HepG2 (cell line): ENCODE measurements at regions not wholly inside any gene's neighbourhood (a gene's known extent, or its start where the extent isn't known, plus 50 kb on each side); places are given as distances from the start of the nearest gene placed in this dataset.

ENCODE experiments used
- ATAC-seq: fragments of 200-7000 bp; cut with Tn5 transposase; 3 replicates; pipeline ENCODE4 v1.9.1; 2020; ENCODE audit warnings: mild to moderate bottlenecking, moderate library complexity
- BruUV-seq: library from RNA; stranded (reverse); fragments of 400-500 nt; replicated peaks from 2 replicates; lab custom pipeline; 2021; lab: Mats Ljungman, UMichigan
- CTCF ChIA-PET: fragments of 300-600 bp; formaldehyde crosslinking; extraction: SDS; loops from one replicate; lab custom pipeline; 2021; ENCODE audit warnings: low total read pairs, inconsistent platforms, low intra/inter-chr PET ratio; lab: Yijun Ruan, JAX
- POLR2A ChIA-PET: fragments of 350-600 bp; sonication (Branson Sonifier 250); formaldehyde crosslinking; loops from one replicate; lab custom pipeline; 2020; ENCODE audit warnings: antibody characterized with exemption, inconsistent platforms; lab: Yijun Ruan, JAX
- DNase-seq: peaks from one replicate; pipeline ENCODE4 v3.0.0-alpha.2; 2015; ENCODE audit warnings: low spot score
- FAIRE-seq: peaks from 3 replicates; lab custom pipeline; 2011; peaks lifted over from hg19 to GRCh38; lab: Jason Lieb, UNC
- H2AFZ ChIP-seq: one replicate; pipeline ENCODE4 v1.6.1; 2011; ENCODE audit warnings: low read length, inconsistent platforms
- H3K27ac ChIP-seq: fragments of 300-600 bp; 3 replicates; pipeline ENCODE4 v1.8.0; 2011; ENCODE audit warnings: mixed run types, mild to moderate bottlenecking, mixed read lengths, low read length, inconsistent platforms; ENCODE audit not compliant: insufficient read depth; ENCODE audit errors: extremely low read length
- H3K27me3 ChIP-seq, 2 experiments: fragments of 200-600 bp in 1 of 2; 2 replicates in 1 of 2; 3 replicates in 1 of 2; pipeline versions ENCODE4 v1.6.0 to v1.8.0; 2011; ENCODE audit warnings: low read length in 2 of 2, mild to moderate bottlenecking in 2 of 2, moderate library complexity in 2 of 2, inconsistent platforms in 1 of 2; ENCODE audit not compliant: insufficient read depth in 2 of 2, control insufficient read depth in 1 of 2
- H3K36me3 ChIP-seq, 2 experiments: fragments of 200-600 bp in 1 of 2; replicated peaks in 1 of 2; 2 replicates in 1 of 2; 3 replicates in 1 of 2; pipeline versions ENCODE4 v1.5.1 to v1.8.0; 2011; ENCODE audit warnings: low read length in 2 of 2, inconsistent platforms in 1 of 2; ENCODE audit not compliant: insufficient read depth in 2 of 2, control insufficient read depth in 1 of 2
- H3K4me1 ChIP-seq: 2 replicates; pipeline ENCODE4 v1.5.1; 2012; ENCODE audit warnings: low read length, inconsistent platforms; ENCODE audit not compliant: insufficient read depth
- H3K4me2 ChIP-seq: 2 replicates; pipeline ENCODE4 v1.6.0; 2011; ENCODE audit warnings: low read depth, low read length, inconsistent platforms
- H3K4me3 ChIP-seq, 3 experiments: fragments of 200-600 bp in 1 of 3; sonication (generic), shearing (Covaris generic) in 1 of 3; replicated peaks in 1 of 3; 2 replicates each; pipeline ENCODE4 v1.5.1; 2011 to 2016; ENCODE audit warnings: low read length in 3 of 3, inconsistent platforms in 2 of 3, low read depth in 2 of 3, mild to moderate bottlenecking in 2 of 3, control low read depth in 1 of 3, mixed read lengths in 1 of 3; ENCODE audit not compliant: insufficient read depth in 1 of 3
- H3K79me2 ChIP-seq: one replicate; pipeline ENCODE4 v1.6.1; 2011; ENCODE audit warnings: low read length, inconsistent platforms; ENCODE audit not compliant: insufficient read depth
- H3K9ac ChIP-seq: 2 replicates; pipeline ENCODE4 v1.6.0; 2011; ENCODE audit warnings: mild to moderate bottlenecking, low read depth, low read length, inconsistent platforms; ENCODE audit not compliant: insufficient read depth
- H3K9me3 ChIP-seq: 2 replicates; pipeline ENCODE4 v1.5.1; 2012; ENCODE audit warnings: mild to moderate bottlenecking, low read length
- H4K20me1 ChIP-seq: 2 replicates; pipeline ENCODE4 v1.6.0; 2011; ENCODE audit warnings: inconsistent platforms, mild to moderate bottlenecking, low read length, moderate library complexity; ENCODE audit not compliant: insufficient read depth
- PRDM15 ChIP-seq: sonication (generic); formaldehyde crosslinking; IDR thresholded peaks from 2 replicates; pipeline ENCODE4 v1.4.0; 2020; ENCODE audit warnings: missing genetic modification reagents
- PRMT3 ChIP-seq: sonication (generic); formaldehyde crosslinking; IDR thresholded peaks from 2 replicates; pipeline ENCODE4 v1.8.1; 2022; ENCODE audit warnings: low read depth, mild to moderate bottlenecking, moderate library complexity, missing genetic modification reagents, borderline replicate concordance
- WGBS: methylation state at CpG from one replicate; pipeline ENCODE4 v1.1.6; 2017; ENCODE audit warnings: low lambda C conversion rate; 5-methylcytosine and 5-hydroxymethylcytosine counted together
- in situ Hi-C: cut with HindIII; loops from 2 replicates; pipeline ENCODE4 v1.10.0; 2017; ENCODE audit warnings: low pct_unique_long_range_greater_than_20kb; ENCODE audit not compliant: extremely low pct_ligation_motif_present
- intact Hi-C: fragments of 100-400 bp; cut with micrococcal nuclease; formaldehyde crosslinking; loops from one replicate; pipeline ENCODE4 v1.10.0; 2022; ENCODE audit not compliant: unreplicated experiment
- TF ChIP-seq, protein P1 (sequence below): sonication (generic); formaldehyde crosslinking; IDR thresholded peaks from 2 replicates; pipeline ENCODE4 v1.4.0; 2020; ENCODE audit warnings: low read depth, missing genetic modification reagents
- TF ChIP-seq, protein P2 (sequence below): sonication (generic); formaldehyde crosslinking; IDR thresholded peaks from 2 replicates; pipeline ENCODE4 v1.5.0; 2020; ENCODE audit warnings: mild to moderate bottlenecking, missing genetic modification reagents

DNA sequence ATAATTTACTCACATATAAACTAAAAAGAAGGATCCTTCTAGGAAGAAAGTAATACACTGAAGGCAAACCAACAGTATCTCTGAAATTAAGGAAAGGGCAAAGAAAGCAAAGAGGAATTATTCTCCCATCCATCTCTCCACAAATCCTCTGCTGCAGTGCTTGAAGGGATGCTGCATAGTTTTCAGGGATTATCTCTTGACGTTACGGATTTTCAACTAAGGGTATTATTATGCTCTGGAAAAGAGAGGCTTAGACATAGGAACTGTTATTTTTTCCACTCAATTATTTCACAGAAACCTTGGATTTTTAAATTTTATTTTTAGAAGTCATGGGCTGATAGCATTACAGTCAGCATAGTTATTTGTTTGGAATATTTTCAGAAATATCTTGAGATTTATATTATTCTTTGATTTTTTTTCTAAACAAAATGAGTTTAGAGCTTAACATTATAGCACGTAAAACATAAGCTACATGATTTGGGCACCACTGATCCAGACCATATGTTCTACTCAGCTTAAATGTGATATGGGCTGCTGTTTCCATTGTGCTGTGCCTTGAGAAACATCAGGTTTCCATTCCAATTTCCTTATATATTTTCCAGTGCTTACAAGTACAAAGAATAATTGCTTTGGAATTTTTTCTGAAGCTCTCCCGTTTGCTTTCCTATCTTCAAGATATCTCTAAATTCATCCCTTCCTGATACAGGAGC, 57.9 kb upstream of the DCN start (continued):
- TF ChIP-seq PRMT3 (no peak), PRDM15 (CRISPR knock-in tag) (no peak)
- TF ChIP-seq, protein P1, sequence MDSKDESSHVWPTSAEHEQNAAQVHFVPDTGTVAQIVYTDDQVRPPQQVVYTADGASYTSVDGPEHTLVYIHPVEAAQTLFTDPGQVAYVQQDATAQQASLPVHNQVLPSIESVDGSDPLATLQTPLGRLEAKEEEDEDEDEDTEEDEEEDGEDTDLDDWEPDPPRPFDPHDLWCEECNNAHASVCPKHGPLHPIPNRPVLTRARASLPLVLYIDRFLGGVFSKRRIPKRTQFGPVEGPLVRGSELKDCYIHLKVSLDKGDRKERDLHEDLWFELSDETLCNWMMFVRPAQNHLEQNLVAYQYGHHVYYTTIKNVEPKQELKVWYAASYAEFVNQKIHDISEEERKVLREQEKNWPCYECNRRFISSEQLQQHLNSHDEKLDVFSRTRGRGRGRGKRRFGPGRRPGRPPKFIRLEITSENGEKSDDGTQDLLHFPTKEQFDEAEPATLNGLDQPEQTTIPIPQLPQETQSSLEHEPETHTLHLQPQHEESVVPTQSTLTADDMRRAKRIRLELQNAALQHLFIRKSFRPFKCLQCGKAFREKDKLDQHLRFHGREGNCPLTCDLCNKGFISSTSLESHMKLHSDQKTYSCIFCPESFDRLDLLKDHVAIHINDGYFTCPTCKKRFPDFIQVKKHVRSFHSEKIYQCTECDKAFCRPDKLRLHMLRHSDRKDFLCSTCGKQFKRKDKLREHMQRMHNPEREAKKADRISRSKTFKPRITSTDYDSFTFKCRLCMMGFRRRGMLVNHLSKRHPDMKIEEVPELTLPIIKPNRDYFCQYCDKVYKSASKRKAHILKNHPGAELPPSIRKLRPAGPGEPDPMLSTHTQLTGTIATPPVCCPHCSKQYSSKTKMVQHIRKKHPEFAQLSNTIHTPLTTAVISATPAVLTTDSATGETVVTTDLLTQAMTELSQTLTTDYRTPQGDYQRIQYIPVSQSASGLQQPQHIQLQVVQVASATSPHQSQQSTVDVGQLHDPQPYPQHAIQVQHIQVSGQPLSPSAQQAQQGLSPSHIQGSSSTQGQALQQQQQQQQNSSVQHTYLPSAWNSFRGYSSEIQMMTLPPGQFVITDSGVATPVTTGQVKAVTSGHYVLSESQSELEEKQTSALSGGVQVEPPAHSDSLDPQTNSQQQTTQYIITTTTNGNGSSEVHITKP (CRISPR knock-in tag) = no peak

GRCh38 chr12:91239481-91239880, 56.9 kb upstream of the DCN start:
- H3K27me3 ChIP-seq = no peaks in the 10 kb centered on the region
- H4K20me1 ChIP-seq = no peaks in the 10 kb centered on the region
- no peak overlapping the region for H3K4me3 ChIP-seq
- H3K9ac ChIP-seq = no peak overlapping the region
- no TSS peak for BruUV-seq
- ChIA-PET CTCF (no interaction called here), POLR2A (no interaction called here)
- H3K4me2 ChIP-seq = no peak overlapping the region
- H3K27ac ChIP-seq = no peak overlapping the region
- H3K79me2 ChIP-seq = no peaks in the 10 kb centered on the region
- WGBS = 1% methylated on average over 3 of the region's 3 CpGs
- no peaks in the 10 kb centered on the region for H3K4me1 ChIP-seq
- H3K36me3 ChIP-seq = no peaks in the 10 kb centered on the region
- H3K9me3 ChIP-seq = no peaks in the 10 kb centered on the region
- intact Hi-C loops = no loop called here
- in situ Hi-C loops = no loop called here
- TF ChIP-seq, protein P2, sequence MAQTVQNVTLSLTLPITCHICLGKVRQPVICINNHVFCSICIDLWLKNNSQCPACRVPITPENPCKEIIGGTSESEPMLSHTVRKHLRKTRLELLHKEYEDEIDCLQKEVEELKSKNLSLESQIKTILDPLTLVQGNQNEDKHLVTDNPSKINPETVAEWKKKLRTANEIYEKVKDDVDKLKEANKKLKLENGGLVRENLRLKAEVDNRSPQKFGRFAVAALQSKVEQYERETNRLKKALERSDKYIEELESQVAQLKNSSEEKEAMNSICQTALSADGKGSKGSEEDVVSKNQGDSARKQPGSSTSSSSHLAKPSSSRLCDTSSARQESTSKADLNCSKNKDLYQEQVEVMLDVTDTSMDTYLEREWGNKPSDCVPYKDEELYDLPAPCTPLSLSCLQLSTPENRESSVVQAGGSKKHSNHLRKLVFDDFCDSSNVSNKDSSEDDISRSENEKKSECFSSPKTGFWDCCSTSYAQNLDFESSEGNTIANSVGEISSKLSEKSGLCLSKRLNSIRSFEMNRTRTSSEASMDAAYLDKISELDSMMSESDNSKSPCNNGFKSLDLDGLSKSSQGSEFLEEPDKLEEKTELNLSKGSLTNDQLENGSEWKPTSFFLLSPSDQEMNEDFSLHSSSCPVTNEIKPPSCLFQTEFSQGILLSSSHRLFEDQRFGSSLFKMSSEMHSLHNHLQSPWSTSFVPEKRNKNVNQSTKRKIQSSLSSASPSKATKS = no peak
- FAIRE-seq (no peak), ATAC-seq (no peak), DNase-seq (no peak)
- H2AFZ ChIP-seq = no peak overlapping the region
